C4-2B (cell line): ENCODE measurements at regions not wholly inside any gene's neighbourhood (a gene's known extent, or its start where the extent isn't known, plus 50 kb on each side); places are given as distances from the start of the nearest gene placed in this dataset.

Experiments used
- CTCF ChIP-seq: fragments of 450-650 bp; conservative IDR thresholded peaks from 2 replicates; pipeline ENCODE4 v1.5.1; 2017; ENCODE audit warnings: mild to moderate bottlenecking
- ZFX ChIP-seq: fragments of 450-650 bp; IDR thresholded peaks from 2 replicates; pipeline ENCODE4 v1.6.1; 2017

- TF ChIP-seq CTCF (no peak), ZFX (no peak)
Observed at GRCh38 chr21:35134309-35134708, 85.2 kb upstream of the RUNX1 start.
